Upper lobe of left lung (tissue), 4 donors: ENCODE measurements at regions not wholly inside any gene's neighbourhood (a gene's known extent, or its start where the extent isn't known, plus 50 kb on each side); places are given as distances from the start of the nearest gene placed in this dataset.

ENCODE experiments used
- POLR2A ChIP-seq, 4 donors: fragments of 450-650 bp; IDR thresholded peaks; one replicate each; pipeline ENCODE4 v1.5.1; 2016 to 2017; ENCODE audit warnings: antibody characterized with exemption in 4 of 4, mild to moderate bottlenecking in 2 of 4
- TF ChIP-seq, protein P1 (sequence below), 6 experiments: fragments of 450-650 bp in 4 of 6; fragments of 200-600 bp in 2 of 6; sonication (generic) in 2 of 6; IDR thresholded peaks; one replicate each; pipeline ENCODE4 v1.5.1; 2016 to 2019; ENCODE audit warnings: antibody characterized with exemption in 6 of 6

DNA sequence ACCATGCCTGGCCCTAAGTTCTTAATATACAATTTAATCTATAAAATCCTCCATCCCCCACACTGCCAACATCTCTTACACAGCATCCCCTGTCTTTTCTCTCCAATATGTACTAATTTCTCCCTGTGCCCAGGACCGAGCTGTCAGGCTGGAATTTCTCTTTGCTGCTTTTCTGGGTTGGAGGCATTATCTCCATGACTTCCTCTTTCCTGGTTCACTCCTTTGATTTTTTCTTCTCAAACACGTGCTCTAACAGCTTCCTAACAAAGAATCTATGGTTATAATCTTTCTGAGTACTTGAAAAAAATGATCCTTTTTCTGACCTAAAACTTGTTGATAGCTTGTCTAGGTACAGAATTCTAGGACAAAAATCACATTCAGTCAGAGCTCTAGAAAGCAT is 112.8 kb downstream of the C1D start:
- TF ChIP-seq, protein P1, sequence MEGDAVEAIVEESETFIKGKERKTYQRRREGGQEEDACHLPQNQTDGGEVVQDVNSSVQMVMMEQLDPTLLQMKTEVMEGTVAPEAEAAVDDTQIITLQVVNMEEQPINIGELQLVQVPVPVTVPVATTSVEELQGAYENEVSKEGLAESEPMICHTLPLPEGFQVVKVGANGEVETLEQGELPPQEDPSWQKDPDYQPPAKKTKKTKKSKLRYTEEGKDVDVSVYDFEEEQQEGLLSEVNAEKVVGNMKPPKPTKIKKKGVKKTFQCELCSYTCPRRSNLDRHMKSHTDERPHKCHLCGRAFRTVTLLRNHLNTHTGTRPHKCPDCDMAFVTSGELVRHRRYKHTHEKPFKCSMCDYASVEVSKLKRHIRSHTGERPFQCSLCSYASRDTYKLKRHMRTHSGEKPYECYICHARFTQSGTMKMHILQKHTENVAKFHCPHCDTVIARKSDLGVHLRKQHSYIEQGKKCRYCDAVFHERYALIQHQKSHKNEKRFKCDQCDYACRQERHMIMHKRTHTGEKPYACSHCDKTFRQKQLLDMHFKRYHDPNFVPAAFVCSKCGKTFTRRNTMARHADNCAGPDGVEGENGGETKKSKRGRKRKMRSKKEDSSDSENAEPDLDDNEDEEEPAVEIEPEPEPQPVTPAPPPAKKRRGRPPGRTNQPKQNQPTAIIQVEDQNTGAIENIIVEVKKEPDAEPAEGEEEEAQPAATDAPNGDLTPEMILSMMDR (IDR thresholded peaks at IDR 0.05): no peak
- no peak for TF ChIP-seq POLR2A (IDR thresholded peaks at IDR 0.05)
